ENCODE measurements at regions not wholly inside any gene's neighbourhood (a gene's known extent, or its start where the extent isn't known, plus 50 kb on each side); places are given as distances from the start of the nearest gene placed in this dataset.
"Not testable (repeated sequence)": the region's sequence is repeated elsewhere in the genome, so short reads cannot be mapped to it uniquely, and the experiment has no call there.

- H3K9ac ChIP-seq (ENCODE audit: insufficient read depth, low read length, poor library complexity, severe bottlenecking); H3K36me3 Mint-ChIP-seq; H3K27ac ChIP-seq (ENCODE audit: low read depth in 1 of 2, low read length in 2 of 2); intact Hi-C loops (cut with micrococcal nuclease); H3K36me3 ChIP-seq (replicated peaks in 1 of 2; ENCODE audit: control insufficient read depth in 1 of 2, insufficient read depth in 2 of 2, low read length in 2 of 2); H3K4me1 ChIP-seq (ENCODE audit: control insufficient read depth in 1 of 2, insufficient read depth in 2 of 2, low read length in 2 of 2); H2AFZ ChIP-seq (ENCODE audit: insufficient read depth, low read depth, low read length, poor library complexity, severe bottlenecking); DNase-seq; H3K79me2 ChIP-seq (ENCODE audit: insufficient read depth, low read length); H3K4me1 Mint-ChIP-seq; H3K27me3 Mint-ChIP-seq (ENCODE audit: low read depth in 3 of 3); H4K20me1 ChIP-seq (ENCODE audit: insufficient read depth, low read length); H3K4me3 ChIP-seq (replicated peaks in 1 of 3; ENCODE audit: low read depth in 2 of 3, low read length in 3 of 3); H3K27me3 ChIP-seq (ENCODE audit: control insufficient read depth in 2 of 2, insufficient read depth in 2 of 2, low read length in 2 of 2); H3K4me2 ChIP-seq (replicated peaks; ENCODE audit: extremely low read depth, low read length, poor library complexity, severe bottlenecking); H3K27ac Mint-ChIP-seq; H3K4me3 Mint-ChIP-seq: not testable (repeated sequence)
- H3K9me3 ChIP-seq (replicated peaks in 1 of 2; ENCODE audit: control insufficient read depth in 1 of 2, insufficient read depth in 1 of 2, low read length in 2 of 2) = peaks cover 29 to 30% of the 10 kb centered on the region in 2 donors
- peaks cover 14 to 53% (median 44%) of the 10 kb centered on the region in 7 donors for H3K9me3 Mint-ChIP-seq
- 92% methylated on average over 10 of the region's 12 CpGs for WGBS (ENCODE audit: insufficient coverage)
Observed at GRCh38 chr3:125886006-125886405, 83.0 kb upstream of the ROPN1B start.

- H3K4me3 Mint-ChIP-seq; H3K4me1 Mint-ChIP-seq; intact Hi-C loops (cut with micrococcal nuclease); H3K27me3 ChIP-seq (ENCODE audit: control insufficient read depth in 2 of 2, insufficient read depth in 2 of 2, low read length in 2 of 2); H4K20me1 ChIP-seq (ENCODE audit: insufficient read depth, low read length); H3K4me2 ChIP-seq (replicated peaks; ENCODE audit: extremely low read depth, low read length, poor library complexity, severe bottlenecking); H3K36me3 ChIP-seq (replicated peaks in 1 of 2; ENCODE audit: control insufficient read depth in 1 of 2, insufficient read depth in 2 of 2, low read length in 2 of 2); H3K36me3 Mint-ChIP-seq; H3K27ac Mint-ChIP-seq; H3K27ac ChIP-seq (ENCODE audit: low read depth in 1 of 2, low read length in 2 of 2); H3K4me3 ChIP-seq (replicated peaks in 1 of 3; ENCODE audit: low read depth in 2 of 3, low read length in 3 of 3); H3K9ac ChIP-seq (ENCODE audit: insufficient read depth, low read length, poor library complexity, severe bottlenecking); H3K4me1 ChIP-seq (ENCODE audit: control insufficient read depth in 1 of 2, insufficient read depth in 2 of 2, low read length in 2 of 2); H3K9me3 ChIP-seq (replicated peaks in 1 of 2; ENCODE audit: control insufficient read depth in 1 of 2, insufficient read depth in 1 of 2, low read length in 2 of 2); H2AFZ ChIP-seq (ENCODE audit: insufficient read depth, low read depth, low read length, poor library complexity, severe bottlenecking); H3K27me3 Mint-ChIP-seq (ENCODE audit: low read depth in 3 of 3); DNase-seq; H3K79me2 ChIP-seq (ENCODE audit: insufficient read depth, low read length): not testable (repeated sequence)
- peaks cover 2 to 10% (median 7%) of the 10 kb centered on the region in 7 donors for H3K9me3 Mint-ChIP-seq
- no CpG with 5 or more reads among the region's 6 CpGs for WGBS (ENCODE audit: insufficient coverage)
Observed at GRCh38 chr3:125899181-125899580, 69.8 kb upstream of the ROPN1B start.

GRCh38 chr3:125901473-125901872 lies 67.5 kb upstream of the ROPN1B start:
- H3K9me3 Mint-ChIP-seq = peaks cover 3 to 12% (median 7%) of the 10 kb centered on the region in 7 donors
- H3K79me2 ChIP-seq (ENCODE audit: insufficient read depth, low read length); H2AFZ ChIP-seq (ENCODE audit: insufficient read depth, low read depth, low read length, poor library complexity, severe bottlenecking); H3K36me3 ChIP-seq (replicated peaks in 1 of 2; ENCODE audit: control insufficient read depth in 1 of 2, insufficient read depth in 2 of 2, low read length in 2 of 2); H3K36me3 Mint-ChIP-seq; H3K9me3 ChIP-seq (replicated peaks in 1 of 2; ENCODE audit: control insufficient read depth in 1 of 2, insufficient read depth in 1 of 2, low read length in 2 of 2); H3K9ac ChIP-seq (ENCODE audit: insufficient read depth, low read length, poor library complexity, severe bottlenecking); H3K27me3 Mint-ChIP-seq (ENCODE audit: low read depth in 3 of 3); DNase-seq; H3K4me3 ChIP-seq (replicated peaks in 1 of 3; ENCODE audit: low read depth in 2 of 3, low read length in 3 of 3); H3K27ac ChIP-seq (ENCODE audit: low read depth in 1 of 2, low read length in 2 of 2); H3K4me1 Mint-ChIP-seq; H4K20me1 ChIP-seq (ENCODE audit: insufficient read depth, low read length); H3K27ac Mint-ChIP-seq; H3K4me2 ChIP-seq (replicated peaks; ENCODE audit: extremely low read depth, low read length, poor library complexity, severe bottlenecking); H3K27me3 ChIP-seq (ENCODE audit: control insufficient read depth in 2 of 2, insufficient read depth in 2 of 2, low read length in 2 of 2); H3K4me1 ChIP-seq (ENCODE audit: control insufficient read depth in 1 of 2, insufficient read depth in 2 of 2, low read length in 2 of 2); H3K4me3 Mint-ChIP-seq; intact Hi-C loops (cut with micrococcal nuclease): not testable (repeated sequence)
- 100% methylated on average over 6 of the region's 10 CpGs for WGBS (ENCODE audit: insufficient coverage)

GRCh38 chr3:125903780-125904455 lies 65.1 kb upstream of the ROPN1B start:
- H3K4me3 Mint-ChIP-seq; H4K20me1 ChIP-seq (ENCODE audit: insufficient read depth, low read length); DNase-seq; H3K27me3 Mint-ChIP-seq (ENCODE audit: low read depth in 3 of 3); H3K4me1 Mint-ChIP-seq; H3K27ac ChIP-seq (ENCODE audit: low read depth in 1 of 2, low read length in 2 of 2); H3K27ac Mint-ChIP-seq; H3K4me3 ChIP-seq (replicated peaks in 1 of 3; ENCODE audit: low read depth in 2 of 3, low read length in 3 of 3); H3K9ac ChIP-seq (ENCODE audit: insufficient read depth, low read length, poor library complexity, severe bottlenecking); H3K4me1 ChIP-seq (ENCODE audit: control insufficient read depth in 1 of 2, insufficient read depth in 2 of 2, low read length in 2 of 2); H3K36me3 Mint-ChIP-seq; H3K27me3 ChIP-seq (ENCODE audit: control insufficient read depth in 2 of 2, insufficient read depth in 2 of 2, low read length in 2 of 2); H2AFZ ChIP-seq (ENCODE audit: insufficient read depth, low read depth, low read length, poor library complexity, severe bottlenecking); H3K79me2 ChIP-seq (ENCODE audit: insufficient read depth, low read length); H3K4me2 ChIP-seq (replicated peaks; ENCODE audit: extremely low read depth, low read length, poor library complexity, severe bottlenecking); H3K9me3 ChIP-seq (replicated peaks in 1 of 2; ENCODE audit: control insufficient read depth in 1 of 2, insufficient read depth in 1 of 2, low read length in 2 of 2); intact Hi-C loops (cut with micrococcal nuclease); H3K36me3 ChIP-seq (replicated peaks in 1 of 2; ENCODE audit: control insufficient read depth in 1 of 2, insufficient read depth in 2 of 2, low read length in 2 of 2): not testable (repeated sequence)
- H3K9me3 Mint-ChIP-seq = peaks cover 0 to 12% (median 7%) of the 10 kb centered on the region in 7 donors
- WGBS (ENCODE audit: insufficient coverage) = 97% methylated on average over 20 of the region's 29 CpGs
